ENCODE measurements at regions not wholly inside any gene's neighbourhood (a gene's known extent, or its start where the extent isn't known, plus 50 kb on each side); places are given as distances from the start of the nearest gene placed in this dataset.

DNA sequence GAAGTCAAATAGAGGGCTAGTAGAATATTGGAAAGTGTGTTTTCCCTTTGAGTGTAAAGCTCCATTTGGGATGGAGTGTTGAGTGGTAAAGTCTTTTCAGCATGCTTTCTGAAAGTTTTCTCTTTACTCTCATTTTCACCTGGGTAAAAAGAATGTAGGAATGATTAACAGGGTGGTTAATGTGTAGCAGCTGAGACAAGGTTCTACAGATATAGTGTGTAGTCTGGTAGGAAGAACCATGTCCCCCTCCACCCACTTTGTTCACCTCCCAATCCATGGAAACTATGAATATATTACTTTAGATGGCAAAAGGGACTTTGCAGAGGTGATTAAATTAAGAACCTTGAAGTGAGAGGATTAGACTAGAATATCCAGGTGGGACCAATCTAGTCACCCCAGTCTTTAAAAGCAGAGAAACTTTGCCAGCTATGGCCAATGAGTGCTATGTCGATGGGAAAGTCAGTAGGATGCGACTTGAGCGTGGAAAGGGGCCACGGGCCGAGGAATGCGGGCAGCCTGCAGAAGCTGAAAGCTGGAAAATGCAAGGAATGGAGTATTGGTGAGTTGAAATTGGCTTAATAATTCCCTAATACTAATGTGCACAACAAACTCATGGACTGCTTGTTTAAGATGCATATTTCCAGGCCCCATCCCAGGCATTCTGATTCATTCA lies 166.3 kb upstream of the AHR start:
- DNase-seq, result no peak

DNA sequence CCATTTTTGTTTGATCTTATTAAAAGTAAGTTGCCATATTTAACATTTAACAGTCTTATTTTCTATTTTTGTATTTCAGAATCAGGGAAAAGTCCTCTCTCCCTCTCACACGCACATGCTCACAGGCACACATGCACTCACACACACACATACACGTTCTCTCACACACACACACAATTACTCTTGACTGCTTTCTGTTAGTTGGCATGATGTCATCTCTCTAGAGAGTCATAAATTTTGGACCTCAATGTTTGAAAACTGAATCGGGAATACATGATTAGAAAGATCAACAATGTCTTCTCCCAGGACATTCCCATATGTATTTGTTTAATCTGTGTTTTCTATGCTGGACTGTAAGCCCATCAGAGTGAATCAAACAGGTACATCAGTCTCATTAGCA lies 165.7 kb upstream of the AHR start:
- no peak for DNase-seq

- DNase-seq, result no peak
Measured at GRCh38 chr7:17133977-17134376, 164.5 kb upstream of the AHR start.

DNA sequence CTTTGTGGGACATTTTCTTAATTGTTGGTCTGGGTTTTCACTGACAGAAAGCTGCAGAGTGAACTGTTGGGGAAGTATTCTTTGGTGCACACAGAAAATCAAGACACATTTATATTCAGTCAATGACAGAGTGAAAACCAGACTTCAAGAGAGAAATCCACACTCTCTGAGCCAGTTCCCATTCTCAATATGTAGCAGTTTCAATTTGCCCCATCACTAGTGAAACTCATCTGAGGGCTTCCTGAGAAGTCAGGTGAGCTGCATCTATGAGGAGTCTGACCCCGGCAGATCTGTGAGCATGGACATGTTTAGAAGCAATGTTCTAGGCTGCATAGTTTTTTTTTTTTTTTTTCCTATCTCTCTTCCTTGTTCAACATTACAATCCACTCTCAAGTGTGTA lies 163.7 kb upstream of the AHR start:
- DNase-seq, result no peak

- DNase-seq, result no peak
Measured at GRCh38 chr7:17136126-17136525, 162.3 kb upstream of the AHR start.

- DNase-seq, result no peak
Measured at GRCh38 chr7:17139081-17139480, 159.4 kb upstream of the AHR start.

DNA sequence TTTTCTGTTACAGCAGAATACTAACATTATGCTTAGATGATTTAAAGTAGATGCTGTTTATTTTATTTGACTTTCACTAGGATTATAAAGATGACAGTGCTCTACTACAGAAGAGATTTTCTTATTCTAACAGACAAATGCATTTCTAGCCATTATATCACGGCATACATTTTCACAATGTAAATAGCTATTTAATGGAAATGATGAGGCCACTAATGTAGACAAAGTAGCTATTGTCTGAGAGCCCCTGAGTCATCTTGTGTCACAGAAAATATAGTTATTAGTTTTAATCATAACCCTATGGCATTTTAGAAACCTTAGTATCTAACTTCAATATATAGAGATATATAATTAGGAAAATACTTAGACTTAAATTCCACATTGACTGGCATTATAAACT lies 158.0 kb upstream of the AHR start:
- no peak for DNase-seq

GRCh38 chr7:17142831-17143541 lies 155.5 kb upstream of the AHR start:
- peak; percentile 60 to 96 (median 94) for DNase-seq

DNA sequence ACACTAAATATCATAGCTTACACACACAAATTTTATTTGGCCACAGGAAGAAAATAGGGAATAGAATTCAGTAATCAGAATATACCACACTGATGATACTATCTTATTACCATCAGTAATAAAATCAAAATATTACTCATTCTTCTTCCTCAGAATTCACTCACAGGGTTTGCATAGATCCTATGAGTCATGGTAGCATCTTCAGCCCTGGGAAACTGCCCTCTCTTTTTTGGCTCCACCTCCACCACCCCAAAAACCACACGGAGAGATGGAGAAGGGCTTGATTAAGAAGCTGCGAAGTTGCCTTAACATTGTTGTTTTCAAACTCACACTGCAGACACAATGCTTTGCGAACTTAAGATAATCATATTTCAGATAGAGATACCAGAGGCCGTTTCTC lies 154.1 kb upstream of the AHR start:
- peak; percentile 81 to 91 (median 89) for DNase-seq

DNA sequence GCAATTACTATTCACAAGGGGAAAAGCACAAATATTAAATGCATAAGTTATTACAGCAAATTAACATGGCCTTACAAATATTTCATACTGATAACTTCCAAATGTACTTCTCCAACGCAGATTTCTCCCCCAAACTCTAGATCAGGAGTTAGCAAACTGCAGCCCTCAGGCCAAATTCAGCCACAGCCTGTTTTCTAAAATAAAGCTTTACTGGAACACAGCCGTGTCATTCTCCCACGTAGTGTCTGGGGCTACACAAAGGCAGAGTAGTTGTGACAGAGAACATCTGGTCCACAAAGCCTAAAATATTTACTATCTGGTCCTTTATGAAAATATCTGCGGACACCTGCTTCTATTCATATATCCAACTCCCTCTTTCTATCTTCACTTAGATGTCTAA lies 151.8 kb upstream of the AHR start:
- DNase-seq, result no peak

GRCh38 chr7:17147409-17147808 lies 151.0 kb upstream of the AHR start:
- DNase-seq, result no peak

GRCh38 chr7:17150018-17150417 lies 148.4 kb upstream of the AHR start:
- DNase-seq, result peak; percentile 39 to 80 (median 77)

DNA sequence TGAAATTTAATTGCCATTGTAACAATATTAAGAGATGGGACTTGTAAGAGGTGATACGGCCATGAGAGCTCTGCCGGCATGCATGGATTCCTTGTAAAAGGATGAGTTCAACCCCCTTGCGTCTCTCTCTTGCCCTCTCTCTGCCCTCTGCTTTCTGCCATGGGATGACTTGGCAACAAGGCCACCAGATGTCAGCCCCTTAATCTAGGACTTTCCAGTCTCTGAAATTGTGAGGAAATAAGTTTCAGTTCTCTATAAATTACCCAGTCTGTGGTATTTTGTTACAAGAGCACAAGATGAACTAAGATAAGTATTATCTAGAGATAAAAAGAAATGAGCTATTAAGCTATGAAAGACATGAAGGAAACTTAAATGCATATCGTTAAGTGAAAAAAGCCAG lies 145.7 kb upstream of the AHR start:
- DNase-seq, result peak; percentile 87 to 97 (median 93)

GRCh38 chr7:17153536-17153935 lies 144.9 kb upstream of the AHR start:
- DNase-seq, result peak; percentile 59 to 91 (median 88)

DNA sequence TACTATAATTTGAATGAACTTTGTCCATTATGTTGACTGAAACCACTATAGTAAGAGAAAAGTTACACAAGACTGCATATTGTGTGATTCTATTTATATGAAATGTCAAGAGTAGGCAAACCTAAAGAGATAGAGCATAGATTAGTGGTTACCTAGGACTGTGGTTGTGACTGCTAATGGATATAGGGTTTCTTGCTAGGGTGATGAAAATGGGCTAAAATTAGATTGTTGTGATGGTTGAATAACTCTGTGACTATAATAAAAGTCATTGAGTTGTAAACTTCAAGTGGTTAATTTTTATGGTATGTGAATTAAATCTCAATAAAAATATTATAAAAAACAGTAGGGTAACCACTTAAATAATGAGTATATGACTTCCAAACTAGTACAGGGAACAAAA lies 142.9 kb upstream of the AHR start:
- no peak for DNase-seq

- no peak for DNase-seq
Measured at GRCh38 chr7:17158261-17158660, 140.2 kb upstream of the AHR start.

- no peak for DNase-seq
Measured at GRCh38 chr7:17159500-17160037, 138.9 kb upstream of the AHR start.

DNA sequence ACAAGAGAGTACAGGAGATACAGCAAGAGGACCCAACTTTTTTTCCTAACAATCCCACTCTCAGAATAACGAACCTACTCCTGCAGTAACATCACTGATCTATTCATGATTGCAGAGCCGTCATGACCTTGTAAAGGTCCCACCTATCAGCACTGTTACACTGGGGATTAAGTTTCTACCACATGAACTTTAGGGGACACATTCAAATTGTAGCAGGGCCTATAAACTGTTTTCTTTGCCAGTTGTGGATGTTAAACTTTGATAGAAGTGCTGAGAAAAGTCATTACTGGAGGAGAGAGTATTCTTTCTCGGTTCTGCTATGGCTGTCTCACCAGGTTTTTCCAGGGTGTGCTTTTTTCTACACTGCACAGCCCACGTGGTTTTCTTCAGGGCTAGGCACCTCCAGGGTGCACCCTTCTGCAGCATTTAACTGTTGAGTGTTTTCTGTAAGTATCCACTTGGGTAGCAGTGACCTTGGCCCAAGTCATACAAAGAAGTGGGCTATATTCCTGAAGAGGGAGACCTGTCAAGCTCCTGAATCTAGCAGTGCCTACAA lies 131.6 kb upstream of the AHR start:
- no peak for DNase-seq

DNA sequence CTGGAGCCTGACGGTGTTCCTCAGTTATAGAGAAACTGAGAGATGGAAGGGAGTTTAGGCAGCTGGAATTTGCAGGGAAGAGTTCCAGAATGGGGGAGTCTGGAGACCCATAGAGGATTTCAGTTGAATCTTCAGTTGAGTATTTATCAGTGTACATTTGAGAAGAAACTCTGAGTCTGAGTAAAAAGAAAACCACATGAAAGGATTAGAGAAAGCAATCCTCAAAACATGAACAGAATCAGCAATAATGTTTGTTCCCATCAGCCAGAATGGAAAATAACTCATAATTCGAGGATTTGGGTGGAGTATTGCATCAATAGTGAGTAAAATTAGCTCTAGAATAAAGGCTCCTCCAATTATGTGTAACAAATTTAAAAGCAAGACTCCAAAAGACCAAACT lies 130.0 kb upstream of the AHR start:
- no peak for DNase-seq

DNA sequence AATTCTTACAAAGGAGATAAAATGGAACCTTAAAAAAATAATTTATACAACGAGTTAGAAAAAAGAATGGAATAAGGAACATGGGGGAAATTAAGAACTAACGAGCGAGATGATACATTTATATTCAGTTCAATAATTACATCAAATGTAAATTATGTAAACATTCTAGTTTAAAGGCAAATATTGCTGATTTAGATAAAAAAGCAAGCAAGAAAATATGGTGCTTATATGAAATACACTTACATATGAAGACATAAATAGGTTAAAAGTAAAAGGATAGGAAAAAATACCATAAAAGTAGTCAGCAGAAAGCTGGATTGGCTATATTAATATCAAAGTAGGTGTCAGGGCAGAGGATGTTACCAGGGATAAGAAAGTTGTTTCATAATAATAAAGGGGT lies 127.0 kb upstream of the AHR start:
- DNase-seq, result no peak

DNA sequence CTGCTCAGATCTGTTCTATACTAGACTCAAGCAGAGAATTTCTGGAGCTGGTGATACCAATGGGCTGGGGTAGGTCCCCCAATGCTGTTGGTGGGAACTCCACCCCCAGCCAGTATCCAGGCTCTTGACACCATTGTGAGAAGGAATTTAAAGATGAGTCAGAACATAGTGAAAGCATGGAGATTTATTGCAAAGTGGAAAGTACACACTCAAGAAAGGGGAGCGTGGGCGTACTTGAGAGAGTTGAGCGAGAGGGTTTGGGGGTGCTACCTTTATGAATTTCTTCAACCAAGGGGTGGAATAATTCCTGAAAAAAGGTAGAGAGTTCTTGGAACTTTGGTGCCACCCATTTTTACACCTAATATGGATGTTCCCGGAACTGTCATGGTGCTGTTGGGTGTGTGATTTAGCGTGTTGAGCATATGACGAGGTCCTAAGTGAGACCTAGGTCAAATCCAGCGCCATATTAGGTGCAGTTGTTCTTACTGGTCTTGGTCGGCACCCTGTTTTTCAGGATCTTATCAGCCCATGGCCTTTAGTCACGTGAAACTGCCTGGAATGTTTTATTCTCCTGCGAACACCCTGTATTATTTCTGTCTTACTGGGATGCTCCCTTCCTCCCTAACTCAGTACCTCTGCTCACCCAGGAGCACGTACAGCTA lies 122.0 kb upstream of the AHR start:
- peak; percentile 75 to 79 (median 75) for DNase-seq

- DNase-seq, result no peak
Measured at GRCh38 chr7:17178545-17178944, 119.9 kb upstream of the AHR start.

DNA sequence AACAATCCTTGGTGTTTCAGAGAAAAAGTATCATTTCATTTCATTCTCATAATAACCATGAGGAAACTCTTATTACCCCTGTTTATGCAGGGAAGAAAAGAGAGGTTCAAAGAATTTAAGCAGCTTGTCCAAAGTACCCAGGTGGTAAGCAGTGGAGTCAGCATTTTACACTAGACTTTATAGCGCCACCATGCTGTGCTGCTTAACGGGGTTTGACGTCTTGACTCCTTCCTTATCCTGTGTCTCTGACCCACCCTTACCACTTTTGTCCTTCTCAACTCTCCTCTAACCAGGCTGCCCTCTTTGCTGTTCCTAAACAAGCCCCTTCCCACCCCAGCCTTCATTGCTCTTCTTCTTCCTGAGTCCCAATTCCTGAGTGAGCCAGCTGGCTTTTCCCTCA lies 117.0 kb upstream of the AHR start:
- no peak for DNase-seq
